NCI-H2227 (cell line): ENCODE measurements at regions not wholly inside any gene's neighbourhood (a gene's known extent, or its start where the extent isn't known, plus 50 kb on each side); places are given as distances from the start of the nearest gene placed in this dataset.

ENCODE experiments used
- DNase-seq: peaks from one replicate; lab custom pipeline; 2025; ENCODE audit not compliant: unreplicated experiment; lab: John Stamatoyannopoulos, UW

- DNase-seq = peak; percentile 22
These were observed 162.3 kb upstream of the KLF14 start for GRCh38 chr7:130896051-130896881.

GRCh38 chr7:130896898-130897514, 163.0 kb upstream of the KLF14 start:
- peak; percentile 74 for DNase-seq

GRCh38 chr7:130897515-130898419, 163.8 kb upstream of the KLF14 start:
- no peak for DNase-seq

- DNase-seq = no peak
These were observed 165.1 kb upstream of the KLF14 start for GRCh38 chr7:130899071-130899560.

- DNase-seq = no peak
These were observed 165.8 kb upstream of the KLF14 start for GRCh38 chr7:130899638-130900401.

GRCh38 chr7:130900471-130901076, 166.6 kb upstream of the KLF14 start:
- DNase-seq = no peak

- DNase-seq = peak; percentile 86
These were observed 167.3 kb upstream of the KLF14 start for GRCh38 chr7:130901209-130901783.

- DNase-seq = no peak
These were observed 168.8 kb upstream of the KLF14 start for GRCh38 chr7:130902755-130903357.

GRCh38 chr7:130903358-130903974, 169.5 kb upstream of the KLF14 start:
- DNase-seq = no peak

- peak; percentile 24 for DNase-seq
These were observed 170.2 kb upstream of the KLF14 start for GRCh38 chr7:130904031-130904757.

GRCh38 chr7:130904792-130905191, 170.8 kb upstream of the KLF14 start:
- no peak for DNase-seq

- no peak for DNase-seq
These were observed 172.6 kb upstream of the KLF14 start for GRCh38 chr7:130906575-130906974.

GRCh38 chr7:130907439-130907838, 173.4 kb upstream of the KLF14 start:
- no peak for DNase-seq

- no peak for DNase-seq
These were observed 174.5 kb upstream of the KLF14 start for GRCh38 chr7:130908345-130909160.

- no peak for DNase-seq
These were observed 175.3 kb upstream of the KLF14 start for GRCh38 chr7:130909161-130909836.

GRCh38 chr7:130909881-130910672, 176.1 kb upstream of the KLF14 start:
- DNase-seq = no peak
